ENCODE measurements at regions not wholly inside any gene's neighbourhood (a gene's known extent, or its start where the extent isn't known, plus 50 kb on each side); places are given as distances from the start of the nearest gene placed in this dataset.

GRCh38 chr4:155094201-155094820 is 114.1 kb upstream of the NPY2R start:
- TF ChIP-seq EZH2 (IDR thresholded peaks at IDR 0.05; ENCODE audit: borderline replicate concordance, insufficient read depth, low read length, poor library complexity, severe bottlenecking) (no peak), CTCF (IDR thresholded peaks at IDR 0.05; ENCODE audit: poor library complexity, severe bottlenecking) (no peak), MXI1 (conservative IDR thresholded peaks at IDR 0.05; ENCODE audit: poor library complexity, severe bottlenecking) (no peak), TAF1 (IDR thresholded peaks at IDR 0.05; ENCODE audit: low read depth) (no peak), SMC3 (conservative IDR thresholded peaks at IDR 0.05; ENCODE audit: poor library complexity) (no peak)
- H4K20me1 ChIP-seq (ENCODE audit: insufficient read depth), result no peaks in the 10 kb centered on the region
- no peaks in the 10 kb centered on the region for H3F3A ChIP-seq (ENCODE audit: insufficient read depth, low read length, poor library complexity, severe bottlenecking)
- H3K9ac ChIP-seq (ENCODE audit: low read length), result no peak overlapping the region
- H3K4me3 ChIP-seq (ENCODE audit: low read length), result no peak overlapping the region
- no peak overlapping the region for H2AFZ ChIP-seq (ENCODE audit: low read depth, low read length)
- H3K79me2 ChIP-seq (replicated peaks; ENCODE audit: insufficient read depth, low read length), result no peaks in the 10 kb centered on the region
- H3K36me3 ChIP-seq (ENCODE audit: insufficient read depth, low read length), result no peaks in the 10 kb centered on the region
- H3K27ac ChIP-seq (ENCODE audit: low read length), result no peak overlapping the region
- no peaks in the 10 kb centered on the region for H3K27me3 ChIP-seq (ENCODE audit: insufficient read depth, low read depth, low read length)
- no peaks in the 10 kb centered on the region for H3K9me3 ChIP-seq (ENCODE audit: low read length)
- no peaks in the 10 kb centered on the region for H3K9me2 ChIP-seq (ENCODE audit: insufficient read depth, low read length)
- H3K4me2 ChIP-seq (ENCODE audit: low read length), result no peak overlapping the region

- Histone ChIP-seq H3K27me3 (ENCODE audit: insufficient read depth, low read depth, low read length) (no peaks in the 10 kb centered on the region), H3K9me3 (ENCODE audit: low read length) (no peaks in the 10 kb centered on the region), H3K4me2 (ENCODE audit: low read length) (no peak overlapping the region), H3K9ac (ENCODE audit: low read length) (no peak overlapping the region), H3K79me2 (replicated peaks; ENCODE audit: insufficient read depth, low read length) (no peaks in the 10 kb centered on the region), H3K36me3 (ENCODE audit: insufficient read depth, low read length) (no peaks in the 10 kb centered on the region), H2AFZ (ENCODE audit: low read depth, low read length) (no peak overlapping the region), H3K27ac (ENCODE audit: low read length) (no peak overlapping the region), H3F3A (ENCODE audit: insufficient read depth, low read length, poor library complexity, severe bottlenecking) (no peaks in the 10 kb centered on the region), H3K9me2 (ENCODE audit: insufficient read depth, low read length) (no peaks in the 10 kb centered on the region), H4K20me1 (ENCODE audit: insufficient read depth) (no peaks in the 10 kb centered on the region), H3K4me3 (ENCODE audit: low read length) (no peak overlapping the region)
- no peak for TF ChIP-seq EP300 (conservative IDR thresholded peaks at IDR 0.05; ENCODE audit: poor library complexity, severe bottlenecking)
- TF ChIP-seq SMC3 (conservative IDR thresholded peaks at IDR 0.05; ENCODE audit: poor library complexity), result no peak
- no peak for TF ChIP-seq MXI1 (conservative IDR thresholded peaks at IDR 0.05; ENCODE audit: poor library complexity, severe bottlenecking)
These were observed 109.2 kb upstream of the NPY2R start for GRCh38 chr4:155099231-155099630.

- no peak overlapping the region for H2AFZ ChIP-seq (ENCODE audit: low read depth, low read length)
These were observed 101.8 kb upstream of the NPY2R start for GRCh38 chr4:155106629-155107028.

More at GRCh38 chr4:155106629-155107028, 101.8 kb upstream of the NPY2R start:
- Histone ChIP-seq H3K4me2 (ENCODE audit: low read length) (no peak overlapping the region), H3K4me3 (ENCODE audit: low read length) (no peak overlapping the region), H4K20me1 (ENCODE audit: insufficient read depth) (no peaks in the 10 kb centered on the region), H3K9me3 (ENCODE audit: low read length) (no peaks in the 10 kb centered on the region), H3K36me3 (ENCODE audit: insufficient read depth, low read length) (no peaks in the 10 kb centered on the region), H3K9me2 (ENCODE audit: insufficient read depth, low read length) (no peaks in the 10 kb centered on the region), H3K27ac (ENCODE audit: low read length) (no peak overlapping the region), H3F3A (ENCODE audit: insufficient read depth, low read length, poor library complexity, severe bottlenecking) (no peaks in the 10 kb centered on the region), H3K79me2 (replicated peaks; ENCODE audit: insufficient read depth, low read length) (no peaks in the 10 kb centered on the region), H3K27me3 (ENCODE audit: insufficient read depth, low read depth, low read length) (no peaks in the 10 kb centered on the region), H3K9ac (ENCODE audit: low read length) (no peak overlapping the region)
- no peak for TF ChIP-seq POLR2AphosphoS5 (IDR thresholded peaks at IDR 0.05)
- TF ChIP-seq RAD21 (conservative IDR thresholded peaks at IDR 0.05), result no peak
- TF ChIP-seq MXI1 (conservative IDR thresholded peaks at IDR 0.05; ENCODE audit: poor library complexity, severe bottlenecking), result no peak
- TF ChIP-seq EZH2 (IDR thresholded peaks at IDR 0.05; ENCODE audit: borderline replicate concordance, insufficient read depth, low read length, poor library complexity, severe bottlenecking), result no peak
- TF ChIP-seq SMC3 (conservative IDR thresholded peaks at IDR 0.05; ENCODE audit: poor library complexity), result no peak
